Putamen (tissue), 1 donor: ENCODE measurements at regions not wholly inside any gene's neighbourhood (a gene's known extent, or its start where the extent isn't known, plus 50 kb on each side); places are given as distances from the start of the nearest gene placed in this dataset.

ENCODE experiments used
- DNase-seq: peaks from one replicate; pipeline ENCODE4 v3.0.0-alpha.2; 2016; ENCODE audit warnings: low spot score

DNA sequence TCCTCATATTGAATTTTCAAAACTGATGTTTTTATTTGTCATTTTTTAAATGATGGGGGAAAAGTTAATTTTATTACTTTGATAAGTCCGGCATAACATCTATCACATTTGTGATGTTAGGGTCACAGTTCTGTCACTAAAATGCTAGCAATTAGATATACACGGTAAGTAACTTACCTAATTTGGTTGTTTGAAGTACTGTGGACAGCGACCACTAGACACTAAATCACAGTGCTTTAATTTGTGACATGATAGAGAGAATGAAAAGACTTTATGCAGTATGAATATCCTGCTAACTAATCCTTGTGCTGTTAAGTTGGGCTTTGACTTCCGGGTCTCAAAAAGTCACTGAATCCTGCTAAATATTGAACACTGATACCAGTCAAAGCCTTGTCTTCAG, 857.3 kb upstream of the KCND2 start:
- no peak for DNase-seq

DNA sequence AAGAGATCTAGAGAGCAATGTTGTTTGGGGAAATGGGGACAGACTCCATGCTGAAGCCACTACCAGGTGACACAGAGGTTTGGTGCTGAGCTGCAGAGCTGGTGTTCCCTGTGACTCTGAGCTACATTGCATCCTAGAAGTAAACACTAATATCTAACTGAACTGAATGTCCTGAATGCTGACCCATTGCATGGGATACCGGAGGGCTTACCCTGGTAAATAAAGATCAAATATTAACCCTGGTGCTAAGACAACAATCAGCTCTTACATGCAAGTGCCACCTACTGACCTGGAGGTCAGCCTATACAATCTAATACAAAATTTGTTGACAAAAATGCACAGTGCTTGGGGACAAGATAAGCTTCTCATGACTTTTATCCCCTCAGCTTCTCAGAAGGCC, 851.3 kb upstream of the KCND2 start:
- no peak for DNase-seq

DNA sequence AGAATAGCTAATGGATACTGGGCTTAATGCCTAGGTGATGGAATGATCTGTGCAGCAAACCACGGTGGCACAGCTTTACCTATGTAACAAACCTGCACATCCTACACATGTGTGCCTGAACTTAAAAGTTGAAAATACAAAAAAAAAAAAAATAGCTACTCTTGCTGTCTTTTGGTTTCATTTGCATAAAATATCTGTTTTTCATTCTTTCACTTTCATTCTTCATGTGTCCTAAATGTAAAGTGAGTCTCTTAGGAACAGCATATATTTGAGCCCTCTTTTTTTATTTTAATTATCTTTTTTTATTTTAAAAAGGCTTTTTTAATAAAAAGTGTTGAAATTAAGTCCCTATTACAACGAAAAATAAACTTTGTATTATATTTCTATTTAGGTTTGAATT, 836.1 kb upstream of the KCND2 start:
- no peak for DNase-seq

DNA sequence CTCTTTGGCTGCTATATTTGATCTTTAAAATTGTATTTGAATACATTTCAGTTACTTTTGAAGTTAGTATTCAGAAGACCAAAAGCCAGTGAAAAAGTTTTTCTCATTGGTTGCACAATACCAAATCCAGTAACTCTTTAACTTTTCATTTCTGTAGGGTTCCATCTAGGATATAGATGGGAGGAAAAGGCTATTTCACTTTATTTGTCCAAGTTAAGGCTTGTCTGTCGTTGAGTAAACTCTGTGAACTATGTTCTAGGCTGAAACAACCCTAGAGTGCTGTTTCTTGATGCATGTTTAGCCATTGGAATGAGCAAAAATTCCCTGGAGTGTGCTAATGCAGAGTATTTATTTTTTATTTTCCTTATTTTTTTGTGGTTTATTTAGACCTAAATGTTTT, 834.7 kb upstream of the KCND2 start:
- no peak for DNase-seq

DNA sequence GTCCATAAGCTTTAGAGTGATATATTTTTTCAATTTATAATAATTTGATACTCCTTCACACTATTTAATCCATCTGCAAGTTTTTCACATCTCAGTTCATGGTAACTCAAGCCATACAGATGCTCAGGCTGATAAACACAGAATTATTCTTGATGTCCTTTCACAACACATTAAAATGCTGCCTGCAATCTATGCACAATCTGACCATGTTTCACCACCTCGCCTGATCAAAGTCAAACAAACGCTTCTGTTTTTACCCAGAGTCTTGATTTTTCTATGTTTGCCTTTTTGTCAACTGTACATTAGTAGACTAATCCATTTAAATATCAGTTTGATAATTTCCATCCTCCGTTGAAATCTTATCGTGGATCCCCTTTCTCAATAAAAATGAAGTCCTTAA, 833.8 kb upstream of the KCND2 start:
- no peak for DNase-seq

DNA sequence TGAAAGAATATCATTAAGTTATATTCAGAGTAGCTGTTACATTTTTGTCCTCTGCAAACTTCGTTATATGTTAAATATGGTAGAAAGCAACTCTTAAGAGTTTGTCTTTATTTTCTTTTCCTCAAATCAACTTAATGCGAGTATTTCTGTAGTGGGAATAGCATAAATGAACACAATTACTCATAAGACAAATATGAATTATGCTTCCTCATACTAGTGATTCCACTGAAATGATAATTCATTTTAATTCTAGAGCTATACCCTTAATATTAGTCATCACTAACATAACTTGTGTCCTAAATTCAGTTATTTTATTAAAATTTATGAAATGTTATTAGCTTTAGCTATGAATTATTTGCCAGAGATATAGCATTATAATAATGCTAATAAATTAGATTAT, 820.6 kb upstream of the KCND2 start:
- DNase-seq = no peak

DNA sequence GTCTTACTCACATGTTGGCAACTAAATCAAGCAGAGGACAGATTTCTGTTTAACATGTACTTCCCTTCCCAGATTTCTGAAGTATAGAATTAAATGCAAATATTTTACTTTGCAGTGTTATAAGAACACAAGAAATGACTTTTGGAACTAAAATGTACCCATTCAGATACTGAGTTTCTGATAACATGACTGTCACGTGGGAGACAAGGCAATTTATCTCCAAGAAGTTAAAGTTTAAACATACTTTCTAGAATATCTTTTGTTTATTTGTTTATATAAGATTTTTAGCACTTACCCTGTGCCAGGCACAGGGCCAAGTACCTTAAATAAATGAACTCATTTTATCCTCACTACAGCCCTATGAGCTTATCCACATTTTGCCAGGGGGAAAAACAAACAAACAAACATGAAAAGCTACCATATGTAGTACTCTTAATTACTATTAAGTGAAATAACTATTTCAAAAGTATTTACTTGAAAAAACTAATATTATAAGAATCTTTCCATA, 807.1 kb upstream of the KCND2 start:
- DNase-seq = no peak

DNA sequence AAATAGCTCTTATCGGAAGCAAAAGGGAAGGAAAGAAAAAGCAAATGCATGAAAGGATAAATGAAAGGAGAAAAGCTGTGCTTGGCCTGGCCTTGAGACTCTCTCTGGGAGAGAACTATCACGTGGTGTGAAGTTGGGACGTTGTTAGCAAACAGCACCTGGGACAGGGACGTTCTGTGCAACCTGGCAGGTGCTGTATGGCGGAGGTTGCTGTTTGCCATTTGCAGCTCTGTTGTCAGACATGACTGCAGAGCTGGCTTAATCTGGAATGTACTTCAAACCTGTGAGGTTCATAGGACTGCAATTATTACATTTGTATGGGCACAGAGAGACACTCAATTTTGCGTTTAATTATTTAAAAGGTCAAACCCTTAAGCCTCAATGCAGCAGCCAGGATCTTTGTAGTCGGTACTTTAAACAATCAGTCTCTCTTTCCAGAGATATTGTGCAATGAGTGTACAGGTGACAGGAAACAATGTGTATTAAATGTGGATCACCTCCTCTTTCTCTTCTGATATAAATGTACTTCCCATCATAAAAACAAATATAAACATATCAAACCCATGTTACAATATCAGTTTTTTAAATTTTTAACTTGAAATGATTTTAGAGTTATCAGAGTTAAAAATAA, 800.5 kb upstream of the KCND2 start:
- no peak for DNase-seq

DNA sequence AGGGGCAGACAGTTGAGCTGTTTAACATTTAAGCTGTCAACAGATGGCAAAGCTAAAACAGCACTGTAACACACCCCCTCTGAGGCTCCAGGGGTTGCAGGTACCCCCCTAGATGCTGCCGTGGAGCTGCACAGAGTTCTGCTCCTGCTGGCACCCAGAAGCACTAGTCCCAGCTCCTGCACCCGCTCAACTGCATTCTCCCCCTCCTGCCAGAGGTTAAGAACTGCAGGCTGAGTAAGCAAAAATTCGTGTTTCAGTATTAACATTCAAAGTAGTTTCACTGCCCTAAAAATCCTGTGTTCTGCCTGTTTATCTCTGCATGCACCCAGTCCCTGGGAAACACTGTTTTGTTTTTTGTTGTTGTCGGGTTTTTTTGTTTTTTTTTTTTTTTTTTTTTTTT, 790.8 kb upstream of the KCND2 start:
- no peak for DNase-seq

DNA sequence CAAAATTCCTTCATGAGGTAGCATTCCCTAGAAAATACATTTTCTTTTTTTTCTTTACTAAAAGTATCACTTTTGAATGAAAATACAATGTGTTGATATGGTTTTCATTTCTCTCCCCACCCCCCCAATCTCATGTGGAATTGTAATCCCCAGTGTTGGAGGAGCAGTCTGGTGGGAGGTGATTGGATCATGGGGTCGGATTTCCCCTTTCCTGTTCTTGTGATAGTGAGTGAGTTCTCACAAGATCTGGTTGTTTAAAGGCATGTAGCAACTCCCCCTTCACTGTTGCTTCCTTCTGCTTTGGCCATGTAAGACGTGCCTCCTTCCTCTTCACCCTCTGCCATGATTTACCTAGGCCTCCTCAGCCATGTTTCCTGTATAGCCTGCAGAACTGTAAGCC, 790.3 kb upstream of the KCND2 start:
- no peak for DNase-seq

DNA sequence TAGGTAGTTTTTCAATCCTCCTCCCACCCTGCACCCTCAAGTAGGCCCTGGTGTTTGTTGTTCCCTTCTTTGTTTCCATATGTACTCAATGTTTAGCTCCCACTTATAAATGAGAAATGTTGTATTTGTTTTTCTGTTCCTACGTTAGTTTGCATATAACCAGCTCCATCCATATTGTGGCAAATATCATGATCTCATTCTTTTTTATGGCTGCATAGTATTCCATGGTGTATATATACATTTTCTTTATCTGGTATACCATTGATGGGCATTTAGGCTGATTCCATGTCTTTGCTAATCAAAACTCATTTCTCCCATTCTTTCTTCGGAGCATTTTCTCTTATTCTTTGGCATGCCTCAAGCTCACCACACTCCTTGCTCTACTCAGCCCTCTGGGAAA, 789.6 kb upstream of the KCND2 start:
- no peak for DNase-seq

DNA sequence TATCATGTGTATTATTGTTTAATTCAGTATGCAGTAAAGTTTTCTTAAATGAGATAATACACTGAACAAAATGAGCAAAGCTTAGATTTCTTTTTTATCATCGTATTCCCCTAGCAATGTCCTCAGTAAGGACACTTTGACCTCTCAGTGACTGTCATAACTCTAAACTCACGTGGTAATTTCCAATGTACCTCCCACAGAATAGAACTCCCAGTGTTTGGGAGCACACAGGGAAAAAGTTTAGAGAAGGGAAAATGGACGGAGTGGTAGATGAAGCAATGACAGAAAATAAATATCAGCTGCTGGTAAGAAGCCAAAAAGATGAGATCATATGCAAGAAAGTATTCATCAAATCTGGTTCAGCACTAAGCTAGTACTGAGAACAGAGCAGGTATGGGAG, 758.6 kb upstream of the KCND2 start:
- no peak for DNase-seq

DNA sequence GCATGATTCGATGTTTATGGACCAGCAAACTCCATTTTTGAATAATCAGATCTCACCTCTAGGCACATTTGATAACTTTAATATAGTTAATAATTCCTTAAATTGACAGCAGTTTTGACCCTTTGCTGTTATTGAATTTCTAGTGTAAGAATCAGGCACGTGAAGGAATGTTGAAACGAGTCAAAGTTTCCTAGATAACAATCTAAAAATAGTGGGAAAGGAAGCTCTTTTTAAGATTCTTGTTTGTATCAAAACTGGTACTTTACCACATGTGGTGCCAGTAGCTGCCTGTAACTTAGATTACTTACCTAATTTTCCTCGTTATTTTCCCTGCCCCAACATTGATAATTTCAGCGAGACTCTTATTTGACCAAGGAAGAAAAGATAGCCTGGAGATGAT, 757.8 kb upstream of the KCND2 start:
- DNase-seq = no peak

DNA sequence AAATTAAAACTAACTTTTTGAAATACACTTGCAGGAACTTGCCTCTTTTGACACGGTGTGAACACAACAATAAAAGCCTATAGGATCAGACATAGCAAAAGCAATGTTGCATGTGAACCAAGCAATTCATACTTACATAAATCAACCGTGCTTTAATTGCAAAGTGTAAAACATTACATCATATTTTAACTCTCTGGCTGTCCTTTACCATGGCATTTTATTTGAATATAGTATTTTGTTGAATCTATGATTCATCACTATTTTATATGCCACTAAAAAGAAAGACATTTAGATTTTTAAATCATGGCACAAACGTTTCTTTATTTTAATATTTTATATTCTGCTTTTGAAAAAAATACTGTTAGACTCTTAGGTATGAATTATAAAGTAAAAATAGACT, 757.0 kb upstream of the KCND2 start:
- no peak for DNase-seq

DNA sequence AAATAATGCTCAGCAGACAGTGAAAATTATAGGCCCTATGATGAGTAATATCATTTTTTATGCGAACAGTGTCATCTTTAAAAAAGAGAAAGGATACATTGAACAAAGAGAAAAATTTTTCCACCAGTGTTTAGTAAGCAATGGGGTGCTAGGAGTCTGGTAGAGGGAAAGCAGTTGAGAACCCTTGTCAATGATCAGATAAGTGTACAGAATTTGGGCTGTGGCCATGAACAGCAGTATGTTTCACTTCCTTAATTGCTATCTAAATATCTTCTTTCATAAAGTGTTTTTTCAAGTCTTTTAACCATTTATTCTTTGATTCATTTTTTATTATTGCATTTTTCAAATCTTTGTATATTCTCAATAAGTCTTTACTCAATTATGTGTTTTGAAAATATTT, 750.7 kb upstream of the KCND2 start:
- no peak for DNase-seq

DNA sequence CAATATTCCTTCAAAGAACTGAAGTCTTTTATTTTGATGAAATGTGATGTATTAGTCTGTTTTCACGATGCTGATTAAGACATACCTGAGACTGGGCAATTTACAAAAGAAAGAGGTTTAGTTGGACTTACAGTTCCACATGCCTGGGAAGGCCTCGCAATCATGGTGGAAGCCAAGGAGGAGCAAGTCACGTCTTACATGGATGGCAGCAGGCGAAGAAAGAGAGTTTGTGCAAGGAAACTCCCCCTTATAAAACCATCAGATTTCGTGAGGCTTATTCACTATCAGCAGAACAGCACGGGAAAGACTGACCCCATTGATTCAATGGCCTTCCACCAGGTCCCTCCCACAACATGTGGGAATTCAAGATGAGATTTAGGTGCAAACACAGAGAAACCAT, 750.3 kb upstream of the KCND2 start:
- no peak for DNase-seq

DNA sequence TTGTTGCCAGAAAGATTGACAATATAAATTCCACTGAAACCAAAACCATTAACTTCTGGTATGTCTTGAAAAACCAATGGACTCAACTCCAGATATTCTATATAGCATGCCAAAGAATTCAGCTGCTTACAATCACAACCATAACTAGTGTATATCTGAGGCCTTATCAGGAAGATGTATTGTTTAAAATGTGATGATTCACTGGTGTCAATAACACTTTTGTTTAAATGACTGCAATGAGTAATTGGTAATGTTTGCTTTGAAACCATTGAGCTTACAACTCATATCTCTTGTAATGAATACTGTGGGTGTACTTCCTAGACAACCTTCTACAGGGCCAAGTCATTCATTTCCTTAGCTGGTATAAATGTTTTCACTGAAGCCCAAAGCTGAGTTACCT, 727.9 kb upstream of the KCND2 start:
- no peak for DNase-seq

DNA sequence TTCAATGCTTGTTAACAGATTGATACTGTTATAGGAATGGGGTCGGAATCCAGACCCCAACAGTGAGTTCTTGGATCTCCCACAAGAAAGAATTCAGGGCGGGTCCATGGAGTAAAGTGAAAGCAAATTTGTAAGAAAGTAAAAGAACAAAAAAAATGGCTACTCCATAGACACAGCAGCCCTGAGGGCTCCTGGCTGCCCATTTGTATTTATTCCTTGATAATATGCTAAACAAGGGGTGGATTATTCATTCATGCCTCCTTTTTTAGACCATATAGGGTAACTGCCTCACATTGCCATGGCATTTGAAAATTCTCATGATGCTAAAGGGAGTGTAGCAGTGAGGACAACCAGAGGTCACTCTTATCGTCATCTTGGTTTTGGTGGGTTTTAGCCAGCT, 717.2 kb upstream of the KCND2 start:
- no peak for DNase-seq

DNA sequence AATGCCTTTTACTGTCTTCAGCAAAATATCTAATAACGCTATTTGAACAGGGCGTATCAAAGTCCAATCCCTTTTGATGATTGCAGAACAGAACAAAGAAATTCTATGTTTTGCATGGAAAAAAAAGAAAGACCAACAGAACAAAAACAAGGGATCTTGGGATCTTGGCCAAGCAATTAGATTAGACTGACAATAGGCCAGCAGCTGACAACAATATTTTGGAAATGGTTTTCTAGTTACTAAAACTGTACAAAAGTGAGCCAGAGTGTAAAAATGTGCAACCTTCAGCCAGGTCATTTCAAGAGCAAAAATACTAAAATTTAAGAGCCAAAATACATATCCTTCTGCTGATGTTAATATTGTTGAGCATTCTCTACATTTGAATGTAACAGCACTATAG, 716.5 kb upstream of the KCND2 start:
- no peak for DNase-seq

DNA sequence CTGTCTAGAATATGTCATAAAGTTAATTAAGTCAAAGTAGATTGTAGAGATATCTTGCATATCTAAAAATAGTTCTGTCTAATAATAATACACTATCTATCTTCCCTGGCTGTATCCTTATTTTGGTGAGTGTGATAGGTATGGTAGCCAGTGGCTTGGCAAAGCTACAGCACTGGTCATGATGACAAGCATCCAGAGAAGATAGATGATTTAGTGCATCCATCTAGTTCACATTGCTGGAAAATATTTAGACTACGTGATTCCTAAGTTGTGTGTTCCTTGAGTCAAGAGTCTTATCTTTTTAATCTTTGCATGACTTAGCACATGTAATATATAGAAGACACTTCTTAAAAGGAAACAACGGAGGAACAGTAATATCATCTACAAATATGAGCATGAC, 711.2 kb upstream of the KCND2 start:
- DNase-seq = no peak

DNA sequence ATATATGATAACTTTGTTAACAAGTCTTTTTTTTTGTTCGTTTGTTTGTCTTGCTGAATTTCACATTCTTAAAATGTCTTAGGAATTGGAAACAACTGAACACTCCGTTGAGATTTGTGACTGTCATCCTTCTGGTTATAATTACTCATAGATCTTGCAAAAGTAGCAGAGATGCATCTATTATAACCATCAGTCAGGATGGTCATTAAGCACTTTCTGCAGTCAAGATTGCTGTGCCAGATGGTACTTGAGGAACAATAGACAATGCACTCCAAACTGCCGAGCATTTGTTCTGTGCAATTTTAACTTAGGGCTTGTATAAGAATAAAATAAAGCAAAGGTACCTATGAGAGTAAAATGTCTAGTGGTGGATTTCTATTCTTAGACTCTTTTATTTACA, 710.1 kb upstream of the KCND2 start:
- no peak for DNase-seq

DNA sequence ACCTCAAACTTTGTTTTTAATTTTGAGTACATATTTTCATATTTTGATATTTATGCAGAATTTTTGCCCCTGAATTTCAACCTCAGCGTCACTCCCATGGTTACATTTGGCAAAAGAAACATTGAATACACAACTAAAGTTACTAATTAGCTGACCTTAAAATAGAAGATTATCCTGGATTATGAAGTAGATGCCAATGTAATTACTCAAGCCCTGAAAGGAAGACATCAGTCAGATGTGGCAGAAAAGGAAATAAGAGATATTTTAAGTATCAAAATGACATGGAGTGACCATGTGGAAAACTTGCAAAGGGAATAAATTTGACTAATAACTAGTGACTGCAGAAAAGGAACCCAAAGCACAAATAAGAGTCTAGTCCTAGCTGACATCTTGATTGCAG, 701.3 kb upstream of the KCND2 start:
- DNase-seq = no peak

DNA sequence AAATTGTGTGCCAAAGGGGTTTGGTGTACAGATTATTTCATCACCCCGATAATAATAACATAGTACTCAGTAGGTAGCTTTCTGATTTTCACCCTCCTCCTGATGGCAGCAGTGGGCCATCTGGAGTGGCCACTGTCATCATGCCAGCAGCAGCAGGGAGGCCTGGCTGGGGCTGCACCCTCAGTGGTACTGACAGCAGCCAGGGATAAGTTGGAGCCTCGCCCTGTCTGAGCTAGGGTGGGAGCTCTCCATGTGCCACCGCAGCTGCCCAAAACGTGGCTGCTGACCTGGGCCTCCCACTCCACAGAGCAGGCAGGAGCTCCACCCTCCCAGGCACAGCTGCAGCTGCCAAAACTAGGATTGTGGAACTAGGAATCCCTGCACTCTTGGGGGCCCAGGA, 700.8 kb upstream of the KCND2 start:
- DNase-seq = peak; percentile 3

DNA sequence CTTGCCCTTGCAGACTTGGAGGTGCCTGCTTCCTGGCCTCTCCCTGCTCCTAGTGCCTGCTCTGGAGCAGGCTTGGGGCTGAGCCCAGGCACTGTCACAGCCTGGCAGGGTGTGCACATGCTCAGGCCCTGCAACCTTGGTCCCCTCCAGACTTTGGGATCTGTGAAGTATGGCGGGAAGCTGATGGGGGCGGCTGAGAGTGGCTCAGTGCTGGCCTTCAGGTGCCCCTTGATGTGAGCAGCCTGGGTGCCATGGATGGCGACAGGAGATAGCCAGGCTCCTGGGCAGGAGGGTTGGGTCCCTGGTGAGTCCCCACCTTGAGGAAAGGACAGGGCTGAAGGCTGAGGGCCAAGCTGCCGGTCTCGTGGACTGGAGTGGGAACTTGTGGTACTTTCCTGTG, 700.4 kb upstream of the KCND2 start:
- DNase-seq = no peak

DNA sequence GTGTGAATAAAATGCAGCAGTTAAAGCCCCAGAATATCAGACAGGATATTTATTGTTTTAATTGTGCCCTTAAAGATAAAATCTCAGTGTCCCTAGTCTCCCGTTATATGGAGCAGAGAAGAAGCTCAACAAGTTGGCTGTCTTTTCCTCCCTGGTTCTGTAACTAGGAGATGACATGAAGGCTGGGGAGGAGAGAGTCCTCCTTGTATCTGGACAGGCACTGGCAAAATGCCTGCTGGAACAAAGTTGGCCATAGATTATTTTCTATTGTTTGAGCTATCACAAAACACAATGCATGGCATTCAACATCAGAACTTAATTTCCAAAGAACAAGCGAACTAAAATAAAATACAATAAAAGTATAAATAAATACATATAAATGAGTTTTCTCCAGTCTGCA, 694.9 kb upstream of the KCND2 start:
- DNase-seq = peak; percentile 15
